GM10248 (cell line): ENCODE measurements at regions not wholly inside any gene's neighbourhood (a gene's known extent, or its start where the extent isn't known, plus 50 kb on each side); places are given as distances from the start of the nearest gene placed in this dataset.
A peak's percentile ranks its signal among the peaks of the same experiment; 100 is the strongest.

Experiments
- CTCF ChIA-PET: fragments of 300-600 bp; sonication (Branson Sonifier 250); formaldehyde crosslinking; extraction: SDS; loops from one replicate; lab custom pipeline; 2021; ENCODE audit warnings: antibody characterized with exemption; lab: Yijun Ruan, JAX
- POLR2A ChIA-PET: fragments of 350-650 bp; sonication (Branson Sonifier 250); formaldehyde crosslinking; extraction: SDS; loops from one replicate; lab custom pipeline; 2020; ENCODE audit warnings: antibody characterized with exemption; lab: Yijun Ruan, JAX
- DNase-seq: peaks from one replicate; pipeline ENCODE4 v3.0.0; 2012; ENCODE audit errors: extremely low spot score
- CTCF ChIP-seq: IDR thresholded peaks from 2 replicates; pipeline ENCODE4 v1.5.1; 2012; ENCODE audit warnings: mild to moderate bottlenecking, low read depth; ENCODE audit errors: extremely low read depth, missing control alignments, control extremely low read depth

DNA sequence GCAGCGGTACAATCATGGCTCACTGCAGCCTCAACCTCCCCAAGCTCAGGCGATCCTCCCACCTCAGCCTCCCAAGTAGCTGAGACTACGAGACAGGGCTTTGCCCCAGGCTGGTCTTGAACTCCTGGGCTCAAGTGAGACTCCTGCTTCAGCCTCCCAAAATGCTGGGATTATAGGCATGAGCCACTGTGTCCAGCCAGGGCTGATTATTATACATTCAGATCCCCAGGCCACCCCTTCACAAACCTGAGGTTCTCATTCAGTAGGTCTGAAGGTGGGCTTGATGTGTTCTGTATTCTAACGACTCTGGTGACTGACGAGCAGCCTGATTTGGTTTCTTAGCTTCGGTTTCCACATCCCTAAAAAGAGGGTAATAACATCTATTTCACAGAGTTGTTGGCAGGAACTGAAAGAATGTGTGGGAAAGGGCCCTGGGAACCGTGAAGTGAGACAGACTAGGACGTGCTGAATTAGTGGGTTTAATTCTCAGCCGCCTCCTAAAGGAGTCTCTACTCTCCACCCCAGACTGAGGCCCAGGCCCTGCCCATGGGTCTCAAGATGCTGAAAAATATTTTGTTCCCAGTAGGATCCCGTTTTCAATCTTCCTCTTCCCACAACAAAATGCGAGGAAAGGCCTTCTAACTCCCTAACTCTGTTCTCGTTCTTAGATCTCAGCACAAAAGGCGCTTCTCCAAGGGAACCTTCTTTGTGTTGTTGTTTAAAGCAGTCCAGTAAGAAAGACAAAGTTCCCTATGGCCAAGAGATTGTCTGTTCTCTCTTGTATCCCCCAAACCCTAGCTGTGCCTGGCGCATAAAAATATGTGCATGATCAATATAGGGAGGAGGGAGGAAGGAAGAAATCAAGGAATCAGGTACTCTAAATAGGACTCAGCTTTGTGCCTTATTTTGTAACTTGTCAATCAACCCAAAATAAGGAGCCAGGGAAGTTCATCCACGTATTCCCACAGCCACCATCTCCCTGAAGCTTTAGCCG lies 210.0 kb upstream of the TOPAZ1 start:
- ChIA-PET POLR2A (no interaction called here), CTCF (interaction anchor here (1.0 to 2.4 kb wide), 3 partner anchors 13 to 25 kb away, joined by 3 to 7 read pairs (median 4); no protein-coding TSS in a partner anchor)
- peak; percentile 24 for DNase-seq
- no peak for TF ChIP-seq CTCF

- POLR2A ChIA-PET = interaction anchor here (0.6 kb wide), 1 partner anchor 89 kb away, joined by 3 read pairs; no protein-coding TSS in a partner anchor
- TF ChIP-seq CTCF = no peak
- CTCF ChIA-PET = interaction anchor here (1.3 to 3.9 kb wide), 4 partner anchors 13 to 36 kb away, joined by 3 to 15 read pairs (median 8); no protein-coding TSS in a partner anchor
- DNase-seq = no peak
Measured at GRCh38 chr3:44032487-44032886, 209.2 kb upstream of the TOPAZ1 start.

- POLR2A ChIA-PET = interaction anchor here (0.6 to 1.2 kb wide), 2 partner anchors 11 to 89 kb away, joined by 3 to 4 read pairs; no protein-coding TSS in a partner anchor
- CTCF ChIA-PET = interaction anchor here (1.3 to 3.9 kb wide), 4 partner anchors 13 to 37 kb away, joined by 3 to 15 read pairs (median 8); no protein-coding TSS in a partner anchor
- TF ChIP-seq CTCF = no peak
- DNase-seq = no peak
Measured at GRCh38 chr3:44033123-44033522, 208.6 kb upstream of the TOPAZ1 start.

DNA sequence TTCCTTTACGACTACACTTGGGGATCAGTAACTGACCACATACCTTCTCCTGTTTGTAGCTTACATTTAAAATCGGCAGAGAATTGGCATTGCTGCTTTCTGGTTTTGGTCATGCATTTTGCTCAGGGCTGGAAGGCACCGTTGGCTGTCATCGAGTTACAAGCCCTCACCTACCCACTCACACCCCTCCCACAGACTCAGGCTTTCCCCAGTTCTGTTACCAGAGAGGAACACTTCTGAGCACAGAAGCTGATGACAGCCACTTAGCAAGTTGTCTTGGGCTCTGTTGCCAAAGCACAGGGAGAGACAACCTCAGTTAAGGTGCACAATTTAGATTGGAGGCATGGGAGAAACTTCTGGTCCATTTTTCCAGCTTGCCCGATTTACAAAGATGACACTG lies 204.8 kb upstream of the TOPAZ1 start:
- POLR2A ChIA-PET = no interaction called here
- no peak for TF ChIP-seq CTCF
- no peak for DNase-seq
- CTCF ChIA-PET = interaction anchor here (0.6 to 2.0 kb wide), 8 partner anchors 9 to 76 kb away, joined by 3 to 6 read pairs (median 3); no protein-coding TSS in a partner anchor

- ChIA-PET CTCF (interaction anchor here (1.5 kb wide), 1 partner anchor 42 kb away, joined by 3 read pairs; no protein-coding TSS in a partner anchor), POLR2A (no interaction called here)
- no peak for DNase-seq
- TF ChIP-seq CTCF = no peak
Measured at GRCh38 chr3:44039006-44039405, 202.7 kb upstream of the TOPAZ1 start.

DNA sequence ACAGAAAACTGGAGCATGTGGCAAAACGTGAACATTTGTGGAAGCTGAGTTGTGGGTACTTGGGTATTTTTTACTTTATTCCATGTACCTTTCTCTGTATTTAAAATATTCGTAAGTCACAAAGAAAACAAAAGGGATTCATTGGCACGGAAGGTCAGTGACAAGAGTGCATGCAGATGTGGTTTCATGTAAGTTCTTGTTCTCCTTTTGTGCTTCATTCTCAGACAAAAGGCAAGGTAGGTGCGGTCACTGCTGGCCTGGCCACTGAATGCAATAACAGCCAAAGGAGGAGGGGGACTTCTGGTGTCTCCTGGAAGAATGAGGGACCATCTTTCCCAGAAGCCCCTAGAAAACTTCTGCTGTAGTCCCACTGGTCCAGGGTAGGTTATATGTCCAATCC lies 200.0 kb upstream of the TOPAZ1 start:
- ChIA-PET POLR2A (interaction anchor here (0.6 kb wide), 1 partner anchor 58 kb away, joined by 3 read pairs; no protein-coding TSS in a partner anchor), CTCF (interaction anchor here (0.9 to 1.9 kb wide), 3 partner anchors 11 to 186 kb away, joined by 3 to 6 read pairs (median 3); no protein-coding TSS in a partner anchor)
- no peak for DNase-seq
- TF ChIP-seq CTCF = no peak
